HTR-8/SVneo (cell line): ENCODE measurements at regions not wholly inside any gene's neighbourhood (a gene's known extent, or its start where the extent isn't known, plus 50 kb on each side); places are given as distances from the start of the nearest gene placed in this dataset.
A peak's percentile ranks its signal among the peaks of the same experiment; 100 is the strongest.

Experiments used
- DNase-seq: peaks from one replicate; pipeline ENCODE4 v3.0.0; 2011; ENCODE audit warnings: low spot score, mixed read lengths; ENCODE audit not compliant: insufficient read length
- FAIRE-seq: peaks from 2 replicates; lab custom pipeline; 2011; peaks lifted over from hg19 to GRCh38; lab: Jason Lieb, UNC

DNA sequence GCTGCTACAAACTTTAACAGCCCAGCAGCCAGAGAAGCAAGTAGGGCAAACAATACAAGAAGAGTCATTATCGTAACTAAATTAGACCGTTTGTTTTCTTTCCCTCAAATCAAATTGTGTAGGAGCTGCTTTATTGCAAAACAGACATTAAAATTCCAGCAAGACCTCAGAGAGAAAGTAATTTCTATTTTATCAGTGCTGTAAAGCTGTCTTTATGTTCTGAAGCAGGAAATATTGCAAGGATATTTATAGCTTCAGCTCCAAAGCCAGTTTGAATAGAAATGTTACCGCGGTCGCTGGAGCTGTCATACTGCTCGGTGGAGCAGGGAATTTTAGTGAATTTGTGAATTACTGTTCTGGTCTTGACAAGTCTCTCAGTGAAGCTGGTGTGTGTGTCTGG is 503.8 kb upstream of the PLXNA2 start:
- FAIRE-seq, result no peak

DNA sequence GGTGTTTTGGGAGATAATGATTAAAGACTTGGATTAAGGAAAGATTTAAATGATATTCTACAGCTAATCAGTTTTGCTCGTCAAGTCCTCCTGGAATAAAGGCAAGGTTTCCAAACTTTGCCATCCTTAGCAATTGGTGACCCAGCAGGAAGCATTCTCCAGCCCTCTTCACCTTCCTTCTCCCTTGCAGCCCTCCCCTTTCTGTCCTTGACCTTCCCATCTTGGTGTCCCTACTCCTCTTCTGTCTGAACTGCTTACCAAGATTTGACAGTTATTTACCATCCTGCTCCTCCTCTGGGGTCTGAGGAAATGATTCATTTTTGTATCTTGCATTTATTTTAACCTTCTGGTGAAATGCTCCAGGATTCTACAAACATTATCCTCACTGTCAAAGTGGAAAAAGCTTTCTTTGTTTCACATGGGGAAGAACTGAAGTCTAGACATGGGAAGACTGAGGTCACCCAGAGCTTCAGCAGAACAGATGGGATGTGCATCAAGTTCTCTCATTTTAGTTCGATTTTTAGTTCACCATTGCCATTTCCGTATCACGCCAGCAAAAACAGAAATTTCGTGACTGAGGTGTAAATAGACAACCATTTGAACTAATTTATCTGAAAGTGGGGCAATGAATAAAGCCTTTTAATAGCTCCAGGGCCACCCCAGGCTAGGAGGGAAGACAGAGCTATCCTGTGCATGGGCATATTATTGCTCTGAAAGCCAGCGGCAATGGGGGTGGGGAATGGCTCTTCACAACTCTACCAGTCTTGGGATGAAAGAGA is 504.4 kb upstream of the PLXNA2 start:
- FAIRE-seq (no peak), DNase-seq (no peak)

More for the DNA sequence above, 503.8 kb upstream of the PLXNA2 start:
- DNase-seq, result no peak

DNA sequence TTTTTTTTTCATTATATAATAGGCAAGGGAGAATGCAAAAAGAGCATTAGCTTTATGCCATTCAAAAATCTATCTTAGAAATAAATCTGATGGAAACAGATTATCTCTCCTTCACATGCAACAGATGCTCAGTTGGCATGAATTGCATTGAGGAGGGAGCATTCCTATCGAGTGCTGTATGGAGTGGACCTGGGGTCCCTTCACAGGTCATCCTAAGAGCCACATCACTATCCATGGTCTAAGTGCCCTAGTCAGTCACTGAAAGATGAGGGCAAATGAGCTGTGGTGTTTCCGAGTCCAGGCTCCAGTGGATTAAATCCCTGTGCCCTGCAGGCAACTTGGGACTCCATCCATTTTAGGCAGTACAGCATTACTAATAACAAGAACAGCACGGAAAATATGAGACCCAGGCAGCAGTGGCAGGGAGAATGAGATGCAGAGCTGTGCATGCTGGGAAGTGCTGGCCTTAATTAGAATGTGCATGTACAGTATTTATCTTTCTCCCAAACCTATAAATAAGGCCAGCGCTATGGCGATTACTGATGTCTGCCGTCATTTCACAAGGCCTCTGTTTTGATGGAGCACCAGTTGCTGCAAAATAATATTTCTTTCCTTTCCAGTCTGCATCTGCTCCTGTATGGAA is 512.3 kb upstream of the PLXNA2 start:
- FAIRE-seq (no peak), DNase-seq (no peak)

DNA sequence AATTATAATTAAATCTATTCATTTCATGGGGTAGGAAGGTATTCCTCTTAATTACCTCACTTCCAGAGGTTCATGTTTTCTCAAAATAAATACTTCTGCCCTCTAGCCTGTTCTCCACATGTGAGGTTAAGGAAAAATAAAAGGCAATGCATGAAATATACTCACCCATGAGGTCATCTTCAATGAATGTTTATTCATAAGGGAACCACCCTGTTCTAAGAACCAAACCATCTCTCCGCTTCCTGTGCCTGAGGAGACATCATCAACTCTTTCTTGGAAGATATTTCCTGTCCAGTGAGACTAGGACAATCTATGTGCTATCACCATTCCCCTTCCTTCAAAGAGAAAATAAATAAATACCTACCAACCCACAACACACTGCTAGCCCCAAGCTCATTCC is 513.7 kb upstream of the PLXNA2 start:
- FAIRE-seq (no peak), DNase-seq (no peak)

DNA sequence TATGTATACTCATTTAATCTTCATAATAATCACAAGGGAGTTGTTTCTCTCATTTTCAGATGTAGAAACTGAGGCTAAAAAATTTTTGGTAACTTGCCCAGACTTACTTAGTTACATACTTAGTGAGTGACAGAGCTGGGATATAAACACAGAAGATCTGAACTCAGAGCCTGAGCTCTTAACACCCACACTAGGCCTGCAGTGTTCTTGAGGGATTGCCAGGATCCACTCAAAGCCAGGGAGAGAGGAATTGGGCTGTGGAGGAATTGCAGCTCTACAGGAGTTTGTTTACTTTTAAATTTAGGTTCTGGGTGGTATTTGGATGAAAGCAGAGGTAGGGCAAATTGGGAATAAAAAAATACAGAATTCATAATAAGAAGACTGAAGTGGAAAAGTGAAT is 515.1 kb upstream of the PLXNA2 start:
- FAIRE-seq, result no peak
- no peak for DNase-seq

DNA sequence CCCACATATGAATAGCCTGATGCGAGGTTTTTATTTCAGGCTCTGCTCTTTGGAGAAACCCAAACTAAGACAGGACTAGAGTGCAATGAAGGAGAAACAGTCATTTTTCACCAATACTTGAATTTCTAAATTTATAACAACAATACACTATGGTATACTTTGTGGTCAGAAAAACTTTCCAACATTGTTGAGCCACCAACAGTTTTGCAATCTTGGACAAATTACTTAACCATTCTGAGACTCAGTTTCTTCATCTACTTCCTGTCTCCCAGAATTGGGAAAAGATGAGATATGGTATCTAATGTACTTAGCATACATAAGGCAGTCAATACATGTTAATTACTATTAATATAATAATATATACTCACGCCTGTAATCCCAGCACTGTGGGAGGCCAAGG is 519.8 kb upstream of the PLXNA2 start:
- DNase-seq (no peak), FAIRE-seq (no peak)

DNA sequence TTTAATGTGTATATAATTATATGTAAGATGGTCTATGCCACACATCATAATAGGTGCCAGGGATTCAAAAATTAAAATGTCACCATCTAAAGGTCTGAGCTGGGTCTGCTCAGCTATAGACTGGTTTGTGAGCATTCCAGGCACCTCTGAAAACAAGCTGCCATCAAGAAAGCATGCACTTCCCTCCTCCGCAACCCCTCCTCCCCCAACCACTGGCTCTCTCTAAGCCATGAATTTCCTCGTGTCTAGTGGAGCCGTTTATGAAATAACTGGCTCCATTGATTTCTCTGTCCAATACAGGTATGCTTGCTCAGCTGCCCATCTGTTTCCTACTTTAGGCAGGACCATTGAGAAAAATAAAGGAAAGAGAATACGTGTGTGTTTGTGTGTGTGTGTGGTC is 522.6 kb upstream of the PLXNA2 start:
- FAIRE-seq (no peak), DNase-seq (no peak)

DNA sequence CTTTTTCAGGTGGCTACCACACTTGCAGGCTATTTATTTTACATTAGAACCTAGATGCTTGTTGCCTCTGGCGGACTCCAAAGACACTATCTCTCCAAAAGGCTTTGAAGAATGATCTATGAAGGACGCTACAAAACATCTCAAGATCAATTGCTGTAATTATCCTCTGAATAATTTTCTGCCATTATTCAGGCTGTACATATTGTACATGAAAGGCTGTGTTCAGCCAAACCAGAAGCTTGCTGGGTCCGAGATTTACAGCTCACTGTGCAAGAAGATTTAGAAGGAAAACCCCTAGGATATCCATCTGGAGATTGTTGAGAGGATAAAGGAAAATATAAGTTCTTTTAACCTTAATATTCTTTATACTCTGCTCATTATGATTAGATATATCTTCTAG is 523.6 kb upstream of the PLXNA2 start:
- DNase-seq (no peak), FAIRE-seq (no peak)

DNA sequence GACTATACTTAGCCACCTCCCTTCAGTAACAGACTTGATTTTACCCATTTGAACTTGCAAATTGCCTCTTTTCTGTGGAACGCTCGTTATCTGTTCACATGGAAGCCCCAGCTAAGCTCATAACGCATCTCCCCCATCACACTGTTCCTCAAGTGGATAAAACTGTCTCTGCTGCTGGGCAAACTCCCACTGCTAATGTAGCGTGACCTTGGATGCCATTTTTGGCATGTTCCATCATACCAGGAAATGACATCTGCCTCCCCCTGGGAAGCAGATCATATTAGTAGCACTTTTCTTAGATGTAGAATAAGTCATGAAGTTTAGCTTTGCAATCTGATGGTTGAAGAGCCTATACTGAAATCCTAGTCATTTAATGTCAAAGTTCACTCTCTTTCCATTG is 528.7 kb upstream of the PLXNA2 start:
- FAIRE-seq, result no peak
- no peak for DNase-seq

DNA sequence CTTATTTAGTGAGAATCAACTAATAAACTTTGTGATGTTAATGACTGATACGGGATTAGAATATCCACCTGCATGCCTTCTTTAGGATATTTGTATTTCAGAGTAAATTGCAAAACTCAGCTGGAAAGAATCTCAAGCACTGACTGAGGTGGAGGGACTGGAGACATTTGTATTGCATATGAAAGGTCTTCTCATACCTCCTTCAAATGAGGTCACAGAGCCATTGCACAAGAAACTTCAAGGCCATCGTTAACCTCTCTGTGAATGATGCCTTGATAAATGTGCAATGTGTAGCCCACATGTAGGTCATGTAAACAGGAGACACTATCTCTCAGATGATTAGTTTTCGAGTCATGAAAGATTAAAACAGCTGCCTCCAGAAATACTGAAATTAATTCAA is 531.7 kb upstream of the PLXNA2 start:
- DNase-seq (no peak), FAIRE-seq (no peak)

DNA sequence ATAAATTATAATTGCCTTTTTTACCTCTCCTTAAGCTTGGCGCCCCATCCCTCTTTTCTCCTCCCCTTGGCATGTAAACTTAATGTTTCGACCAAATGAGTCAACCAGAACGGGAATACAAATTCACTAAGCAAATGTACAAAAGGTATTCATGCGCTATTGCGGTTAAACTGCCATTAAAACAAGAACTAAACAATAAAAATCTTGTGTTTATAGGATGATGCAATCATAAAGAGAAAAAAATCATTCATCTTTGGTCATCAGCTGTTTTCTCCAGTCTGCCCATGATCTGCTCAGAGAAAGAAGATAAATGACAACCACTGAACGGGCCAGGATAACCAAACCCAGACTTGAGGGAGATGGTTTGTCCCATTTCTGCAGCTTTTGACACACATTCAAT is 534.2 kb upstream of the PLXNA2 start:
- DNase-seq, result no peak
- FAIRE-seq, result no peak

DNA sequence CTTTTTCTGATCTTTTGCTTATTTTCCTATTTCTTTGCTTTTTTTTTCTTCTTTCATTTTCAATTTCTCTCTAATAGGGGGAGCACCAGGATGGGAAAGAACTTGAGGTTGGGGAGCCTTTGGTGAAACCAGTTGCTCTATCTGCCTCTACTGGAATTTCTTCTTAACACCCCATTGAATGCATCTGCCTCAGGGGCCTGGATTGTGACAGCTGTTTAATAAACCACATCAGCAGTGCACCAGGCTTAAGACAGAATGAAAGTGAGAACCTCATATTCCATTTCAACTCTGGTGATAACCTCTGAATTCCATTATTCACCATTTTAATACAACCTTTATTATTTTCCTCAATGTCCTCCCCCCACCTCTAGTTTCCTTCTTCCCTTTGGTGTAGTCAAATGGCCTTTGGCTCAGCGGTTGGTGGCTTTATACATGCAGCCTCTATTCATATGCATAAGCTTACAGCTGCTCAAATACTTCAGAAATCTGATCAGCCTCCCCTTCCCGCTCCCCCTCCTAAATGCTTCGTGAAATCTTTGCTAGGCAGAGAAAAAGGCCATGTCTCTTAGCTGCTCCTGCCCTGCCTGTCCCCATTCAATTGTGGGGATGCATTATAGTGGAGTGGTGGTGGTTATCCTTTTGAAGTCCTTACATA is 537.3 kb upstream of the PLXNA2 start:
- FAIRE-seq (no peak), DNase-seq (no peak)

DNA sequence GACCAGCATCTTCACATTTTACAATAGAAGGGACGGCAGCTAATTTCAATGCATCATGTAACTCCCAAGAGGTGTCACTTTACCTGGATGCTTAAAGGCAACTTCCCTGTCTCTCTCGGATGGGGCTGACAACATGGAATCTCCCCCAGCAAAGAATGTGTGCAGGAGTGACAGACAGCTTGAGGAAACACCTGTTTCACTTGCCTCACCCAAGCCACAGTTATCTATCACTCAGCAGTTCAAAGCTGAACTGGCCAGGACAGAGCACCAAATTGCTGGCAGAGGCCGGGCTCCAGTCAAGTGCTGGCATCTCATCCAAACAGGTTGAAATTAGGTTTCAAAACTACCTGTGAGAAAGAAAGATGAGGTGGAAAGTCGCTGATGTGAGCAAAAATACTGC is 538.0 kb upstream of the PLXNA2 start:
- no peak for FAIRE-seq
- no peak for DNase-seq

DNA sequence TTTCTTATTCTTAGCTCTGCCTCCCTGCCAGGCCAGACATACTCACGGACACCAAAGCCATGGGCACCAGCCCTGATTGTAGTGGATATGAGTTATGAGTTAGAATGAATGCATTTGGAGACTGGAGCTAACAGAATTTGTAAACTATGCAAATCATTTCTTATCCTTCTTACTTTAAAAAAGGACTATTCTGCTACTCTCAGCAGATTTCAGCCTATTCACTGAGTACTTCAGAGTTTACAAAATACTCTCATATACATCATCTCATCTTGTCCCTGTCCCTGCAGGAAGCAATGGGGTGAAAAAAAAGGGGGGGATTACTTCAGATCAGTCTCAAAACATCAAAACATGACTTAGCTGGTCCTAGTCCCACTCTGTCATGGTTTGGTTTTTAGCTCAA is 541.4 kb upstream of the PLXNA2 start:
- DNase-seq, result no peak
- no peak for FAIRE-seq

DNA sequence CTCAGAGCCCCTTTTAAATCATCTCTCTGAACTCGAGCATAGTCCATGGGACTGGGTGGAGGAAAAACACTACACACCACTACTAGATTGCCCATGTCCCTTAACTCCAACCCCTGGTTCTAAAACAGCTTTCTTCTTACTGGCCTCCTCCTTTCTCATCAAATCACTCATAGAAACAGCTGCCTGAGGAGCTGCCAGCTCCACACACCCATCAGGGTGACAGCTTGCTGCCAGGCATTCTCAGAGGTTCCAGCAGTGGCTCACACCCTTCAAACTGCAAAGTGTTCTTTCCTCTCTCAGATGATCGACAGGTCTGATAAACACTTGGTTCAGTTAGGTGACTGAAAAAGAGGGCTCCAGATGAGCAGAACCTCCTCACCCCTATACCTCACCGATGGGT is 543.0 kb upstream of the PLXNA2 start:
- FAIRE-seq (no peak), DNase-seq (no peak)

DNA sequence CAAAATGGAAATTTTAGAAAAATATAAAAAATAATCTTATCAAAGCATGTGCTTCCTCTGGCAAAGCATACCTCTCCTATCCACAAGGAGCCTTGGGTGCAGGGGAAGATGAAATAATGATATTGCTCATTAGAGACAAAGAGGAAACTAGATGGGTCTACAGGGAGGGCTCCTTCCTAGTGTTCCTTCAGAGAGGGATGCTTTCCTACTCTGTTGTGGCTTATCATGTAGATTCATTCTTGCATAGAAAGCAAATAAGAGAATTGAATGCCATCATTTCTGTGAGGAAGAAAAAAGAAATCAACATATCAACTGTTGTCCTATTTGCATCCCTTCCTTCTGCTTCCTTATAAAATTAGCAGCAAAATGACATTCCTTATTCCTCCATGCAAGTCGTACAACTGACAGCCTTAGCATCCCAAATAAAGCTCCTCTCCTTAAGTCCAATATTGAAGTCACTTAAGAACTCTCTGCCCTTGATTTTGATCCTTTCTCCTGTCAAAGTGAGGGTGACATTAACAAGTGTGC is 543.9 kb upstream of the PLXNA2 start:
- no peak for FAIRE-seq
- no peak for DNase-seq

DNA sequence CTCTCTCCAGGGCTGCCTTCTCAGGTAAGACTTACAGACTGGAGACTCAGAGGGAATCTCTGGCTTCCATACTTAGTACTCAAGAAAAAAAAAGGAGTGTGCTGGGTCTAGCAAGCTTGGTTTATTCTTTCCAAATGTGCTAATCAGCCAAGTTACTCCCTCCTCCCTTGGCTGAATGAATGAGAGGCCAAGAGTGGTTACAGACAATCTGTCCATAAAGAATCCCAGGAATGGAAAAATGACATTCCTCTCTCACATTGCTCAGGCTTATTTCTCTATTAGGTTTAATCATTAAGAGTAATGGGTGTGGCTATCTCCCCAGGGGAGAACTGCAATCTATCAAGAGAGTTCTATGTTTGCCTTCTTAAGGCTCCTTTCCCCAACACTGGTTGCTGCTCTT is 547.3 kb upstream of the PLXNA2 start:
- FAIRE-seq, result no peak
- peak; percentile 25 for DNase-seq

DNA sequence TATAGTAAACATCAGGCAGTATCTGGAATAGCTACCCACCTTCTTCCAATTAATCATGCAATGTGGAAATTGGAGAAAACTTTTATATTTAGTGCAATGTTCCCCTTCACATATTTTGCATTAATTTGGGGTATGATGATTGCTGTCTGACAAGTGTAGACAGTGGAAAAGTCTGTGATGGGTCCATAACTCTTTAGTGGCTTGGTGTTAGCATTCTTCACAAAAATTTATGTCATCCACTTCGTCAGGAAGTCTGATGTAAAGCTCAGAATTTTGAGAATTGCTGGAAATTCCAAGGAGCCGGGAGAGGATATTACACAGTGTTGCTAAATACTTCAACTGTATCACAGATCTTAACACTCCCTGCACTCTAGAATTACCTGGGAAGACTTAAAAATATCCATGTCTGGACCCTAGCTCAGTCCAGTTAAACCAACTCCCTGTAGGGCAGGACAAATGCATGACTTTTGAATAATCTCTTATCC is 549.7 kb upstream of the PLXNA2 start:
- FAIRE-seq, result no peak

DNA sequence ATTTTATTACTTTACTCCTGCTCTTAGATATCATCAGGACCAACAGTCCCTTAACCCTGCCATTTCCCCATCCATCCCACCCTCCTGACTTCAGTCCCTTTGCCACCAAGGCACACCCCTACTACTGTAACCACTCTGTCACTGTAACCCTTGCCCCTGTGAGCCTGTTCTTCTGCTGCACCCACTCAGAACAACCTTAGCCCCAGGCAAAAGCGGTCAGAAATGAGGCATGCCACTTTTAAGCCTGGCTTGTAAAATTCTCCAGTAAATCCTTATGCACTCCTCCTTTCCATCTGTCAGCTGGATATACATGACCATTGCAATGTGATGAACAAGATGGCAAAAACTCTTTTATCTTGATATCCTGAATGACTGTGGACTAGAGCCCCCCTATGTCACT is 555.0 kb upstream of the PLXNA2 start:
- FAIRE-seq, result no peak
- DNase-seq, result no peak

More for the DNA sequence above, 549.7 kb upstream of the PLXNA2 start:
- DNase-seq, result no peak

DNA sequence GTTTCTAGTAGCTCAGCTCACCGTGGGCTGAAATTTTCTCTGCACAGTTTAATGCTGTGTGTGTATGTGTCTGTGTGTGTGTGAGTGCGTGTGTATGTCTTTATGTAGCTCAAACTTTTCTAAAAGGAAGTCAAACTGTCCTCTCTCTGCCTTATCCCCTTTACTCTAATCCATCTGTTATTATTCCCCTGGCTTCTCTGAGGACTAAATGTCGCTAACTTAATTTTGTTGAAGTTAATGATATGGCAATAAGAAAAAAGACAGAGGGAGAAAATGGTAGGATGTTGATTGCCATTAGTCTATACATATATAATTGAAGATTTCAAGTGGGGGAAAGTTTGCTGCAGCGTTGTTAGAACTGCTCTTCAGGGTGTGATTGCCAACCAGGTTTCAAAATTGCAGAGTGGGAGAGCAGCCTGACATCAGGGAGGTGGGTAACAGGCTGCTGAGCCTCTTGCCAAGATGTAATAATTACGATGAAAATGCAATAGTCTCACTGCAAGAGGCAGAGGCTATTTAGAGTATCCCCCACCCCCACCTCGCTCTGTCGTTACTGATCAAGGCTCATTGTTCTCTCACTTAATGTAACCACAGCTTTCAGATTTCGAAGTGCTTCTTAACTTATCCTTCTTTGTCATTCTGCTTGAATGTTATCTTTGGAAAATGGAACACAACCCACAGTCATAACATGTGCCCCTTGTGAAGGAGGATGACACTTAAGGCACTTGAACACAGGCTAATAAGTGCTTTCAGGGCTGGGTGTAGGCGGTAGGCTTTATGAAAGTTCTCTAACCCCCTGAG is 559.0 kb upstream of the PLXNA2 start:
- no peak for FAIRE-seq
- DNase-seq, result no peak
